Erythroblast (primary cell): ENCODE measurements at regions not wholly inside any gene's neighbourhood (a gene's known extent, or its start where the extent isn't known, plus 50 kb on each side); places are given as distances from the start of the nearest gene placed in this dataset.

Experiments used
- GATA1 ChIP-seq: IDR thresholded peaks from 2 replicates; pipeline ENCODE4 v1.6.1; 2011; ENCODE audit warnings: low read depth, mild to moderate bottlenecking, control low read depth, low read length, moderate library complexity
- POLR2A ChIP-seq: IDR thresholded peaks from 2 replicates; pipeline ENCODE4 v1.6.1; 2011; ENCODE audit warnings: mild to moderate bottlenecking, low read length

- TF ChIP-seq POLR2A (no peak), GATA1 (no peak)
Observed at GRCh38 chr2:52500561-52500960, 1267.0 kb upstream of the CHAC2 start.
